GM12878 (cell line): ENCODE measurements at regions not wholly inside any gene's neighbourhood (a gene's known extent, or its start where the extent isn't known, plus 50 kb on each side); places are given as distances from the start of the nearest gene placed in this dataset.

Source experiments
- ATAC-seq: fragments of 200-7000 bp; cut with Tn5 transposase; 3 replicates; pipeline ENCODE4 v1.9.1; 2020; ENCODE audit warnings: mild to moderate bottlenecking, moderate library complexity
- BruUV-seq: library from RNA; stranded (reverse); fragments of 400-500 nt; replicated peaks from 2 replicates; lab custom pipeline; 2021; lab: Mats Ljungman, UMichigan
- CTCF ChIA-PET: fragments of 300-600 bp; sonication (Branson Sonifier 250); formaldehyde crosslinking; extraction: SDS; loops from one replicate; lab custom pipeline; 2021; ENCODE audit warnings: inconsistent platforms; lab: Yijun Ruan, JAX
- POLR2A ChIA-PET: fragments of 350-600 bp; formaldehyde crosslinking; extraction: SDS; loops from one replicate; lab custom pipeline; 2021; ENCODE audit warnings: inconsistent platforms; lab: Charles Lee
- RAD21 ChIA-PET: fragments of 300-600 bp; sonication (Branson Sonifier 250); formaldehyde crosslinking; loops from one replicate; lab custom pipeline; 2023; ENCODE audit warnings: antibody characterized with exemption; ENCODE audit not compliant: unreplicated experiment; lab: Charles Lee
- SMC1A ChIA-PET: fragments of 300-600 bp; sonication (Branson Sonifier 250); formaldehyde crosslinking; loops from one replicate; lab custom pipeline; 2023; ENCODE audit not compliant: unreplicated experiment, uncharacterized antibody; lab: Charles Lee
- DNase-seq: peaks from one replicate; pipeline ENCODE4 v3.0.0-alpha.2; 2011; ENCODE audit warnings: low read depth, low spot score
- FAIRE-seq: peaks from 3 replicates; lab custom pipeline; 2011; peaks lifted over from hg19 to GRCh38; lab: Jason Lieb, UNC
- H2AFZ ChIP-seq: 2 replicates; pipeline ENCODE4 v1.6.0; 2011; ENCODE audit warnings: low read depth, low read length, control low read depth; ENCODE audit not compliant: control insufficient read depth
- H3K27ac ChIP-seq: 2 replicates; pipeline ENCODE4 v1.5.1; 2011; ENCODE audit warnings: control low read depth; ENCODE audit not compliant: control insufficient read depth, insufficient read depth
- H3K27me3 ChIP-seq, 2 experiments: replicated peaks in 1 of 2; 2 replicates each; pipeline versions ENCODE4 v1.6.0 to v1.6.1; 2011; ENCODE audit warnings: low read length in 1 of 2; ENCODE audit not compliant: control insufficient read depth in 2 of 2, insufficient read depth in 2 of 2
- H3K36me3 ChIP-seq, 2 experiments: 2 replicates each; pipeline ENCODE4 v1.5.1; 2011; ENCODE audit warnings: low read length in 1 of 2; ENCODE audit not compliant: control insufficient read depth in 2 of 2, insufficient read depth in 2 of 2
- H3K4me1 ChIP-seq: 2 replicates; pipeline ENCODE4 v1.6.1; 2011; ENCODE audit warnings: mild to moderate bottlenecking, low read length, moderate library complexity, mixed read lengths; ENCODE audit not compliant: control insufficient read depth, insufficient read depth
- H3K4me2 ChIP-seq: 2 replicates; pipeline ENCODE4 v1.6.0; 2011; ENCODE audit warnings: control low read depth; ENCODE audit not compliant: control insufficient read depth, insufficient read depth
- H3K4me3 ChIP-seq: fragments of 200-600 bp; sonication (generic); 2 replicates; pipeline ENCODE4 v1.5.1; 2016
- H3K79me2 ChIP-seq: 2 replicates; pipeline ENCODE4 v1.6.0; 2011; ENCODE audit warnings: low read length; ENCODE audit not compliant: control insufficient read depth, insufficient read depth
- H3K9ac ChIP-seq: 2 replicates; pipeline ENCODE4 v1.8.0; 2011; ENCODE audit warnings: low read length, control low read depth, mixed read lengths; ENCODE audit not compliant: control insufficient read depth, insufficient read depth
- H3K9me3 ChIP-seq: replicated peaks from 3 replicates; pipeline ENCODE4 v1.5.1; 2011; ENCODE audit warnings: mild to moderate bottlenecking, low read length; ENCODE audit not compliant: control insufficient read depth, insufficient read depth
- H4K20me1 ChIP-seq: 2 replicates; pipeline ENCODE4 v1.6.0; 2011; ENCODE audit not compliant: control insufficient read depth, insufficient read depth
- ASH2L ChIP-seq: fragments of 300-600, 200-600 bp; sonication (generic); IDR thresholded peaks from 2 replicates; pipeline ENCODE4 v1.6.1; 2017; ENCODE audit warnings: low read depth, mild to moderate bottlenecking, borderline replicate concordance
- CEBPB ChIP-seq, 2 experiments: fragments of 150-350 bp in 1 of 2; IDR thresholded peaks; 2 replicates each; pipeline ENCODE4 v1.6.1; 2012 to 2014; ENCODE audit warnings: low read depth in 2 of 2, low read length in 2 of 2, borderline replicate concordance in 1 of 2, inconsistent platforms in 1 of 2
- CREM ChIP-seq: IDR thresholded peaks from 2 replicates; pipeline ENCODE4 v1.6.1; 2014; ENCODE audit warnings: antibody characterized with exemption, low read depth
- EED ChIP-seq: sonication (generic); IDR thresholded peaks from 2 replicates; pipeline ENCODE4 v1.6.1; 2016; ENCODE audit warnings: antibody characterized with exemption, low read depth
- EZH2 ChIP-seq: IDR thresholded peaks from 2 replicates; pipeline ENCODE4 v1.6.1; 2012; ENCODE audit warnings: low read depth, mild to moderate bottlenecking, control low read depth, inconsistent platforms, low read length, borderline replicate concordance; ENCODE audit not compliant: control insufficient read depth
- GABPA ChIP-seq: IDR thresholded peaks from 2 replicates; pipeline ENCODE4 v1.6.1; 2014; ENCODE audit warnings: antibody characterized with exemption, low read depth, mild to moderate bottlenecking, inconsistent platforms
- HDAC2 ChIP-seq: fragments of 200-600 bp; sonication (generic); IDR thresholded peaks from 2 replicates; pipeline ENCODE4 v1.6.1; 2017
- KLF5 ChIP-seq: fragments of 450-650 bp; IDR thresholded peaks from 2 replicates; pipeline ENCODE4 v1.6.1; 2014; ENCODE audit warnings: mild to moderate bottlenecking; ENCODE audit not compliant: partially characterized antibody
- MEF2B ChIP-seq: fragments of 450-650 bp; IDR thresholded peaks from 2 replicates; pipeline ENCODE4 v1.6.1; 2018; ENCODE audit warnings: mild to moderate bottlenecking, moderate library complexity; ENCODE audit not compliant: partially characterized antibody, poor library complexity, severe bottlenecking
- MTA3 ChIP-seq: IDR thresholded peaks from 2 replicates; pipeline ENCODE4 v1.6.1; 2012; ENCODE audit warnings: low read length, inconsistent platforms, borderline replicate concordance
- SMC3 ChIP-seq: IDR thresholded peaks from 2 replicates; pipeline ENCODE4 v1.6.1; 2011; ENCODE audit warnings: low read length, improper control_type of control experiment, borderline replicate concordance
- USF2 ChIP-seq: IDR thresholded peaks from 2 replicates; pipeline ENCODE4 v1.6.1; 2011; ENCODE audit warnings: low read depth, low read length, improper control_type of control experiment, borderline replicate concordance
- YY1 ChIP-seq: IDR thresholded peaks from 2 replicates; pipeline ENCODE4 v1.6.1; 2011; ENCODE audit warnings: low read depth, mild to moderate bottlenecking, low read length
- WGBS: methylation state at CpG from one replicate; pipeline ENCODE4 v1.1.6; 2016; ENCODE audit warnings: low lambda C conversion rate; ENCODE audit not compliant: insufficient replicate concordance, insufficient coverage; ENCODE audit errors: missing lambda C conversion rate; 5-methylcytosine and 5-hydroxymethylcytosine counted together
- in situ Hi-C: fragments of 300-500 bp; cut with MboI; formaldehyde crosslinking; loops from 9 replicates; pipeline ENCODE4 v1.14.3; 2018; ENCODE audit warnings: mixed read lengths
- intact Hi-C: fragments of 100-400 bp; cut with micrococcal nuclease; formaldehyde crosslinking; loops from one replicate; pipeline ENCODE4 v1.14.2; 2022; ENCODE audit not compliant: unreplicated experiment
- TF ChIP-seq, protein P1 (sequence below): fragments of 150-350 bp; IDR thresholded peaks from 2 replicates; pipeline ENCODE4 v1.6.1; 2016; ENCODE audit warnings: low read depth, low read length
- TF ChIP-seq, protein P2 (sequence below): fragments of 450-650 bp; formaldehyde crosslinking; IDR thresholded peaks from 2 replicates; pipeline ENCODE4 v1.4.0; 2022; ENCODE audit warnings: mild to moderate bottlenecking, moderate library complexity

DNA sequence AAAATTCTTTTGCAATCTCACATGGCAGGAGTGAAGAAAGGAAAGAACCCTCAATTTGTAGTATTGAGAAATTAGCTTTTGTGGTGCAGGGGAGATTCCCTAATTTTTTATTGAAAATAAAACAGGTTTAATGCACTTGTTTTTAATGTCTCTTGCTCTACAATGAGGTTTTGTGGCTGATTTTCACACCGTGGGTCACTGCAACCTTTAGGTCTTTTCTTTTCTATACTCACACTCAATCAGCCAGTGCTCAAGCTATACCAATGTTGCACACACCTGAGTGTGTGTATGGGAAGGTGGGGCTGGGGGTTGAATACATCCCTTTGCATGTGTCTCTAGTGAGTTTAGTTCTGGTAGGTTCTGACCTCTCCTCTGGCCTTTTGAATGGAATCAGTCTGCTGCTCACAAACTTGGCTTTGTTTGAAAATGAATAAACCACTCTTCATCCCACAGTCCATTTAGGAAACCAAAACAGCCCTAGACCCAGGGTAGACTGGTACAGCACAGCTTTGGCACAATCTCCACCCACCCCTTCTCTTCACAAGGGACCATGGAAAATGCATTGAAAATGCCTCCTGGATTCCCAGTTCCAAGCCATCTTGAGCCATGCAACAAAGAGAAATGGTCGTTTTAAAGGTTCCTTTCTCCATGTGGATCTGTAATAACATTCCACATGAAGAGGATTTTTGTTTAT is 411.5 kb downstream of the SFMBT2 start:
- no TSS peak for BruUV-seq
- H3K9ac ChIP-seq, result no peak overlapping the region
- ATAC-seq (no peak), FAIRE-seq (no peak), DNase-seq (no peak)
- no peaks in the 10 kb centered on the region for H3K9me3 ChIP-seq
- H3K27ac ChIP-seq, result no peak overlapping the region
- H3K4me1 ChIP-seq, result no peaks in the 10 kb centered on the region
- H2AFZ ChIP-seq, result no peak overlapping the region
- H3K4me2 ChIP-seq, result no peak overlapping the region
- intact Hi-C loops (no loop called here), in situ Hi-C loops (no loop called here)
- ChIA-PET CTCF (interaction anchor here (0.9 kb wide), 1 partner anchor 845 kb away, joined by 4 read pairs; no protein-coding TSS in a partner anchor), SMC1A (no interaction called here), POLR2A (interaction anchor here (0.6 kb wide), 1 partner anchor 71 kb away, joined by 3 read pairs; no protein-coding TSS in a partner anchor), RAD21 (interaction anchor here (1.5 kb wide), 1 partner anchor 79 kb away, joined by 3 read pairs; no protein-coding TSS in a partner anchor)
- 3% methylated on average over 2 of the region's 2 CpGs for WGBS
- no peaks in the 10 kb centered on the region for H4K20me1 ChIP-seq
- H3K79me2 ChIP-seq, result no peaks in the 10 kb centered on the region
- no peaks in the 10 kb centered on the region for H3K36me3 ChIP-seq
- no peak overlapping the region for H3K4me3 ChIP-seq
- H3K27me3 ChIP-seq, result peaks cover 0 to 2% of the 10 kb centered on the region in 2 experiments; a peak in 1 of 4 replicates
- TF ChIP-seq, protein P1, sequence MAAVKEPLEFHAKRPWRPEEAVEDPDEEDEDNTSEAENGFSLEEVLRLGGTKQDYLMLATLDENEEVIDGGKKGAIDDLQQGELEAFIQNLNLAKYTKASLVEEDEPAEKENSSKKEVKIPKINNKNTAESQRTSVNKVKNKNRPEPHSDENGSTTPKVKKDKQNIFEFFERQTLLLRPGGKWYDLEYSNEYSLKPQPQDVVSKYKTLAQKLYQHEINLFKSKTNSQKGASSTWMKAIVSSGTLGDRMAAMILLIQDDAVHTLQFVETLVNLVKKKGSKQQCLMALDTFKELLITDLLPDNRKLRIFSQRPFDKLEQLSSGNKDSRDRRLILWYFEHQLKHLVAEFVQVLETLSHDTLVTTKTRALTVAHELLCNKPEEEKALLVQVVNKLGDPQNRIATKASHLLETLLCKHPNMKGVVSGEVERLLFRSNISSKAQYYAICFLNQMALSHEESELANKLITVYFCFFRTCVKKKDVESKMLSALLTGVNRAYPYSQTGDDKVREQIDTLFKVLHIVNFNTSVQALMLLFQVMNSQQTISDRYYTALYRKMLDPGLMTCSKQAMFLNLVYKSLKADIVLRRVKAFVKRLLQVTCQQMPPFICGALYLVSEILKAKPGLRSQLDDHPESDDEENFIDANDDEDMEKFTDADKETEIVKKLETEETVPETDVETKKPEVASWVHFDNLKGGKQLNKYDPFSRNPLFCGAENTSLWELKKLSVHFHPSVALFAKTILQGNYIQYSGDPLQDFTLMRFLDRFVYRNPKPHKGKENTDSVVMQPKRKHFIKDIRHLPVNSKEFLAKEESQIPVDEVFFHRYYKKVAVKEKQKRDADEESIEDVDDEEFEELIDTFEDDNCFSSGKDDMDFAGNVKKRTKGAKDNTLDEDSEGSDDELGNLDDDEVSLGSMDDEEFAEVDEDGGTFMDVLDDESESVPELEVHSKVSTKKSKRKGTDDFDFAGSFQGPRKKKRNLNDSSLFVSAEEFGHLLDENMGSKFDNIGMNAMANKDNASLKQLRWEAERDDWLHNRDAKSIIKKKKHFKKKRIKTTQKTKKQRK, result no peak
- TF ChIP-seq KLF5 (no peak), MTA3 (no peak), GABPA (no peak), SMC3 (no peak), CEBPB (IDR thresholded peaks at IDR 0.05; ENCODE audit: borderline replicate concordance in 1 of 2, low read depth in 2 of 2, low read length in 2 of 2) (no peak), USF2 (no peak), YY1 (no peak), ASH2L (no peak), EED (no peak), CREM (no peak), EZH2 (no peak), HDAC2 (no peak), MEF2B (no peak)
- TF ChIP-seq, protein P2, sequence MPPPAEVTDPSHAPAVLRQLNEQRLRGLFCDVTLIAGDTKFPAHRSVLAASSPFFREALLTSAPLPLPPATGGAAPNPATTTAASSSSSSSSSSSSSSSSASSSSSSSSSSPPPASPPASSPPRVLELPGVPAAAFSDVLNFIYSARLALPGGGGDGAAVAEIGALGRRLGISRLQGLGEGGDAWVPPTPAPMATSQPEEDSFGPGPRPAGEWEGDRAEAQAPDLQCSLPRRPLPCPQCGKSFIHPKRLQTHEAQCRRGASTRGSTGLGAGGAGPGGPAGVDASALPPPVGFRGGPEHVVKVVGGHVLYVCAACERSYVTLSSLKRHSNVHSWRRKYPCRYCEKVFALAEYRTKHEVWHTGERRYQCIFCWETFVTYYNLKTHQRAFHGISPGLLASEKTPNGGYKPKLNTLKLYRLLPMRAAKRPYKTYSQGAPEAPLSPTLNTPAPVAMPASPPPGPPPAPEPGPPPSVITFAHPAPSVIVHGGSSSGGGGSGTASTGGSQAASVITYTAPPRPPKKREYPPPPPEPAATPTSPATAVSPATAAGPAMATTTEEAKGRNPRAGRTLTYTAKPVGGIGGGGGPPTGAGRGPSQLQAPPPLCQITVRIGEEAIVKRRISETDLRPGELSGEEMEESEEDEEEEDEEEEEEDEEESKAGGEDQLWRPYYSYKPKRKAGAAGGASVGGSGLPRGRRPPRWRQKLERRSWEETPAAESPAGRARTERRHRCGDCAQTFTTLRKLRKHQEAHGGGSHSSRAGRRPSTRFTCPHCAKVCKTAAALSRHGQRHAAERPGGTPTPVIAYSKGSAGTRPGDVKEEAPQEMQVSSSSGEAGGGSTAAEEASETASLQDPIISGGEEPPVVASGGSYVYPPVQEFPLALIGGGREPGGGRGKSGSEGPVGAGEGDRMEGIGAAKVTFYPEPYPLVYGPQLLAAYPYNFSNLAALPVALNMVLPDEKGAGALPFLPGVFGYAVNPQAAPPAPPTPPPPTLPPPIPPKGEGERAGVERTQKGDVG (CRISPR knock-in tag), result no peak
